Non-pigmented ciliary epithelial cell (primary cell): ENCODE measurements at regions not wholly inside any gene's neighbourhood (a gene's known extent, or its start where the extent isn't known, plus 50 kb on each side); places are given as distances from the start of the nearest gene placed in this dataset.
"Not testable (repeated sequence)": the region's sequence is repeated elsewhere in the genome, so short reads cannot be mapped to it uniquely, and the experiment has no call there.

Experiments
- DNase-seq: peaks from one replicate; pipeline ENCODE4 v3.0.0-alpha.2; 2010; ENCODE audit warnings: low read depth

GRCh38 chr3:81363816-81364215 lies 397.6 kb downstream of the GBE1 start:
- no peak for DNase-seq

GRCh38 chr3:81354119-81354518 lies 407.3 kb downstream of the GBE1 start:
- DNase-seq = no peak

- DNase-seq = no peak
Observed at GRCh38 chr3:81352867-81353266, 408.6 kb downstream of the GBE1 start.

- DNase-seq = no peak
Observed at GRCh38 chr3:81349816-81350340, 411.6 kb downstream of the GBE1 start.

- DNase-seq = no peak
Observed at GRCh38 chr3:81339040-81339845, 422.2 kb downstream of the GBE1 start.

- DNase-seq = no peak
Observed at GRCh38 chr3:81336470-81336869, 425.0 kb downstream of the GBE1 start.

- not testable (repeated sequence) for DNase-seq
Observed at GRCh38 chr3:81329835-81330234, 431.6 kb downstream of the GBE1 start.

- DNase-seq = no peak
Observed at GRCh38 chr3:81326245-81326644, 435.2 kb downstream of the GBE1 start.

- no peak for DNase-seq
Observed at GRCh38 chr3:81320862-81321261, 440.6 kb downstream of the GBE1 start.

- DNase-seq = no peak
Observed at GRCh38 chr3:81315030-81315429, 446.4 kb downstream of the GBE1 start.

- DNase-seq = no peak
Observed at GRCh38 chr3:81311321-81311720, 450.1 kb downstream of the GBE1 start.

GRCh38 chr3:81308306-81308705 lies 453.1 kb downstream of the GBE1 start:
- DNase-seq = peak; percentile 44

GRCh38 chr3:81307221-81307620 lies 454.2 kb downstream of the GBE1 start:
- no peak for DNase-seq

GRCh38 chr3:81303321-81303720 lies 458.1 kb downstream of the GBE1 start:
- DNase-seq = no peak

- DNase-seq = no peak
Observed at GRCh38 chr3:81302045-81302444, 459.4 kb downstream of the GBE1 start.

- DNase-seq = no peak
Observed at GRCh38 chr3:81301230-81301629, 460.2 kb downstream of the GBE1 start.

- DNase-seq = no peak
Observed at GRCh38 chr3:81300324-81300927, 461.0 kb downstream of the GBE1 start.

GRCh38 chr3:81299481-81299880 lies 462.0 kb downstream of the GBE1 start:
- DNase-seq = no peak

GRCh38 chr3:81295906-81296577 lies 465.4 kb downstream of the GBE1 start:
- DNase-seq = no peak

GRCh38 chr3:81293156-81293555 lies 468.3 kb downstream of the GBE1 start:
- no peak for DNase-seq

- DNase-seq = no peak
Observed at GRCh38 chr3:81291586-81291985, 469.9 kb downstream of the GBE1 start.

- peak; percentile 28 for DNase-seq
Observed at GRCh38 chr3:81289676-81290075, 471.8 kb downstream of the GBE1 start.
